ENCODE measurements at regions not wholly inside any gene's neighbourhood (a gene's known extent, or its start where the extent isn't known, plus 50 kb on each side); places are given as distances from the start of the nearest gene placed in this dataset.

- TF ChIP-seq POLR2A (IDR thresholded peaks at IDR 0.05) (no peak), CTCF (IDR thresholded peaks at IDR 0.05 in 4 of 5, conservative IDR thresholded peaks at IDR 0.05 in 1 of 5) (no peak)
Measured at GRCh38 chr4:96523611-96524010, 683.7 kb downstream of the PDHA2 start.
